Kidney (tissue), 13 donors: ENCODE measurements at regions not wholly inside any gene's neighbourhood (a gene's known extent, or its start where the extent isn't known, plus 50 kb on each side); places are given as distances from the start of the nearest gene placed in this dataset.

Experiments
- DNase-seq, 5 donors: peaks; one replicate each; pipeline ENCODE4 v3.0.0-alpha.2; 2013 to 2020
- FAIRE-seq: peaks from 2 replicates; lab custom pipeline; 2012; peaks lifted over from hg19 to GRCh38; lab: Jason Lieb, UNC
- H3K27ac ChIP-seq, 2 donors: one replicate each; pipeline ENCODE4 v1.7.0; 2013; ENCODE audit warnings: low read depth in 2 of 2, low read length in 2 of 2, inconsistent platforms in 1 of 2
- H3K27me3 ChIP-seq: one replicate; pipeline ENCODE4 v1.7.1; 2013; ENCODE audit warnings: low read length, inconsistent platforms; ENCODE audit not compliant: control insufficient read depth, insufficient read depth
- H3K36me3 ChIP-seq, 3 donors: one replicate each; pipeline versions ENCODE4 v1.7.0 to v1.7.1; 2013; ENCODE audit warnings: low read length in 3 of 3, control low read depth in 1 of 3, inconsistent platforms in 1 of 3; ENCODE audit not compliant: insufficient read depth in 3 of 3, control insufficient read depth in 2 of 3
- H3K4me1 ChIP-seq, 3 donors: one replicate each; pipeline versions ENCODE4 v1.7.0 to v1.7.1; 2013; ENCODE audit warnings: low read length in 3 of 3, inconsistent platforms in 1 of 3, low read depth in 1 of 3; ENCODE audit not compliant: control insufficient read depth in 2 of 3, insufficient read depth in 2 of 3
- H3K4me3 ChIP-seq, 3 donors: one replicate each; pipeline versions ENCODE4 v1.7.0 to v1.8.1; 2013; ENCODE audit warnings: low read length in 3 of 3, control low read depth in 1 of 3, inconsistent platforms in 1 of 3
- H3K9ac ChIP-seq, 3 donors: one replicate each; pipeline versions ENCODE4 v1.7.0 to v1.7.1; 2013; ENCODE audit warnings: low read length in 3 of 3, control low read depth in 1 of 3, inconsistent platforms in 1 of 3
- H3K9me3 ChIP-seq, 3 donors: one replicate each; pipeline versions ENCODE4 v1.7.0 to v1.7.1; 2013; ENCODE audit warnings: low read length in 3 of 3, control low read depth in 1 of 3, inconsistent platforms in 1 of 3; ENCODE audit not compliant: control insufficient read depth in 2 of 3, insufficient read depth in 1 of 3
- intact Hi-C: fragments of 100-400 bp; cut with DNase I; formaldehyde crosslinking; loops from one replicate; pipeline ENCODE4 v1.11.1; 2022
- TF ChIP-seq, protein P1 (sequence below): IDR thresholded peaks from 3 replicates; pipeline ENCODE4 v1.5.1; 2012; ENCODE audit warnings: mild to moderate bottlenecking, moderate library complexity, borderline replicate concordance; ENCODE audit not compliant: insufficient read depth; ENCODE audit errors: extremely low read depth
- donor health status: control.
- donor health status: control.
- donor health status: control.
- donor health status: control.
- donor health status: control.
- donor health status: DM: yes; HTN: yes; CAD: no.
- donor health status: Normal renal cell carcinoma (clear cell type).

- Histone ChIP-seq H3K9me3 (no peaks in the 10 kb centered on the region), H3K36me3 (no peaks in the 10 kb centered on the region), H3K9ac (no peak overlapping the region), H3K4me3 (no peak overlapping the region), H3K4me1 (peaks cover 0 to 5% (median 0%) of the 10 kb centered on the region in 3 donors), H3K27ac (no peak overlapping the region), H3K27me3 (no peaks in the 10 kb centered on the region)
- TF ChIP-seq, protein P1, sequence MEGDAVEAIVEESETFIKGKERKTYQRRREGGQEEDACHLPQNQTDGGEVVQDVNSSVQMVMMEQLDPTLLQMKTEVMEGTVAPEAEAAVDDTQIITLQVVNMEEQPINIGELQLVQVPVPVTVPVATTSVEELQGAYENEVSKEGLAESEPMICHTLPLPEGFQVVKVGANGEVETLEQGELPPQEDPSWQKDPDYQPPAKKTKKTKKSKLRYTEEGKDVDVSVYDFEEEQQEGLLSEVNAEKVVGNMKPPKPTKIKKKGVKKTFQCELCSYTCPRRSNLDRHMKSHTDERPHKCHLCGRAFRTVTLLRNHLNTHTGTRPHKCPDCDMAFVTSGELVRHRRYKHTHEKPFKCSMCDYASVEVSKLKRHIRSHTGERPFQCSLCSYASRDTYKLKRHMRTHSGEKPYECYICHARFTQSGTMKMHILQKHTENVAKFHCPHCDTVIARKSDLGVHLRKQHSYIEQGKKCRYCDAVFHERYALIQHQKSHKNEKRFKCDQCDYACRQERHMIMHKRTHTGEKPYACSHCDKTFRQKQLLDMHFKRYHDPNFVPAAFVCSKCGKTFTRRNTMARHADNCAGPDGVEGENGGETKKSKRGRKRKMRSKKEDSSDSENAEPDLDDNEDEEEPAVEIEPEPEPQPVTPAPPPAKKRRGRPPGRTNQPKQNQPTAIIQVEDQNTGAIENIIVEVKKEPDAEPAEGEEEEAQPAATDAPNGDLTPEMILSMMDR: no peak
- no peak for DNase-seq
- intact Hi-C loops: no loop called here
- FAIRE-seq: no peak
Observed at GRCh38 chr7:17404006-17404405, 105.6 kb downstream of the AHR start.

DNA sequence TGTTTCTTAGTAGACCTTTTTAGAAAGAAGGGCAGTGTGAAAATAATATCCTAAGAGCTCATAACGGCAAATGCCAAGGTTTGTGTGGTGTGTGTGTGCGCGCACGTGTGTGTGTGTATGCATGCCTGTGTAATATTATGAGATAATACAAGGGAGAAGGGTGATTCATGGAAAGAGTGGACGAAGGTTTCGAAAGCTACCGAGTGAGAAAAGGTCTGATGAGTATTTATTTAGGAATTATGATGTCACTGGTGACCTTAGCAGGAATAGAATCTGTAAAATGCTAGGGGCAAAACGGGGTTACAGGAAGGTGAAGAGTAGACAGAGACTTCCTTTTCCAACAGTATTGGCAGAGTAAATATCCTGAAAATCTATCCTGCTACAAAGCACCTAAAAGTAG is 107.3 kb downstream of the AHR start:
- FAIRE-seq (no peak), DNase-seq (peak in 1 of 5 donors; percentile 39)
- TF ChIP-seq, protein P1: no peak
- intact Hi-C loops: no loop called here
- Histone ChIP-seq H3K27ac (no peak overlapping the region), H3K4me3 (no peak overlapping the region), H3K9ac (no peak overlapping the region), H3K36me3 (no peaks in the 10 kb centered on the region), H3K4me1 (peaks cover 0 to 5% (median 0%) of the 10 kb centered on the region in 3 donors), H3K9me3 (no peaks in the 10 kb centered on the region), H3K27me3 (no peaks in the 10 kb centered on the region)

GRCh38 chr7:17406738-17407137 is 108.3 kb downstream of the AHR start:
- no peaks in the 10 kb centered on the region for H3K9me3 ChIP-seq
- TF ChIP-seq, protein P1: no peak
- no peaks in the 10 kb centered on the region for H3K27me3 ChIP-seq
- no peak for DNase-seq
- no peak for FAIRE-seq
- intact Hi-C loops: no loop called here
- no peak overlapping the region for H3K4me3 ChIP-seq
- peaks cover 0 to 5% (median 0%) of the 10 kb centered on the region in 3 donors for H3K4me1 ChIP-seq
- no peak overlapping the region for H3K27ac ChIP-seq
- H3K9ac ChIP-seq: no peak overlapping the region
- no peaks in the 10 kb centered on the region for H3K36me3 ChIP-seq

- no peak for DNase-seq
- no peak overlapping the region for H3K27ac ChIP-seq
- intact Hi-C loops: no loop called here
Observed at GRCh38 chr7:17407229-17407628, 108.8 kb downstream of the AHR start.

More at GRCh38 chr7:17407229-17407628, 108.8 kb downstream of the AHR start:
- H3K27me3 ChIP-seq: no peaks in the 10 kb centered on the region
- TF ChIP-seq, protein P1: no peak
- FAIRE-seq: peak; percentile 63
- H3K9ac ChIP-seq: no peak overlapping the region
- no peaks in the 10 kb centered on the region for H3K36me3 ChIP-seq
- H3K4me3 ChIP-seq: no peak overlapping the region
- no peaks in the 10 kb centered on the region for H3K9me3 ChIP-seq
- peaks cover 0 to 5% (median 0%) of the 10 kb centered on the region in 3 donors for H3K4me1 ChIP-seq
